PC-3 (cell line): ENCODE measurements at regions not wholly inside any gene's neighbourhood (a gene's known extent, or its start where the extent isn't known, plus 50 kb on each side); places are given as distances from the start of the nearest gene placed in this dataset.

Experiments
- ATAC-seq: fragments of 200-7000 bp; cut with Tn5 transposase; 2 replicates; pipeline ENCODE4 v1.9.1; 2020; ENCODE audit warnings: mild to moderate bottlenecking, moderate library complexity
- BruUV-seq: library from RNA; stranded (reverse); fragments of 400-500 nt; replicated peaks from 2 replicates; lab custom pipeline; 2021; lab: Mats Ljungman, UMichigan
- CTCF ChIA-PET: fragments of 300-600 bp; sonication (Branson Sonifier 250); formaldehyde crosslinking; loops from one replicate; lab custom pipeline; 2022; ENCODE audit warnings: antibody characterized with exemption; lab: Charles Lee
- POLR2A ChIA-PET: fragments of 300-600 bp; sonication (Branson Sonifier 250); formaldehyde crosslinking; loops from one replicate; lab custom pipeline; 2022; ENCODE audit warnings: antibody characterized with exemption; ENCODE audit not compliant: unreplicated experiment; lab: Charles Lee
- DNase-seq: peaks from one replicate; pipeline ENCODE4 v3.0.0-alpha.2; 2015
- H2AFZ ChIP-seq: fragments of 300-600 bp; sonication (generic); 2 replicates; pipeline ENCODE4 v1.6.0; 2016; ENCODE audit warnings: antibody characterized with exemption, low read length
- H3F3A ChIP-seq: fragments of 300-600 bp; sonication (generic); one replicate; pipeline ENCODE4 v1.6.0; 2017; ENCODE audit warnings: antibody characterized with exemption, low read length, control low read depth, mild to moderate bottlenecking; ENCODE audit not compliant: unreplicated experiment
- H3K27ac ChIP-seq: fragments of 300-600 bp; sonication (generic); 2 replicates; pipeline ENCODE4 v1.5.1; 2016; ENCODE audit warnings: mild to moderate bottlenecking, low read length
- H3K27me3 ChIP-seq: fragments of 300-600 bp; sonication (generic); 2 replicates; pipeline ENCODE4 v1.6.1; 2016; ENCODE audit warnings: low read length, mixed read lengths
- H3K36me3 ChIP-seq: fragments of 300-600 bp; sonication (generic); 2 replicates; pipeline ENCODE4 v1.6.1; 2016; ENCODE audit warnings: low read depth, mixed run types, low read length, mixed read lengths
- H3K4me1 ChIP-seq: fragments of 300-600 bp; sonication (generic); 2 replicates; pipeline ENCODE4 v1.5.1; 2016; ENCODE audit warnings: low read length; ENCODE audit not compliant: insufficient read depth
- H3K4me2 ChIP-seq: fragments of 300-600 bp; sonication (generic); 2 replicates; pipeline ENCODE4 v1.6.0; 2016; ENCODE audit warnings: low read length
- H3K4me3 ChIP-seq: fragments of 300-600 bp; sonication (generic); 2 replicates; pipeline ENCODE4 v1.5.1; 2016; ENCODE audit warnings: mild to moderate bottlenecking, low read length, mixed read lengths
- H3K79me2 ChIP-seq: fragments of 300-600 bp; sonication (generic); 2 replicates; pipeline ENCODE4 v1.6.1; 2017; ENCODE audit warnings: low read length, mixed read lengths
- H3K9ac ChIP-seq: fragments of 300-600 bp; sonication (generic); 2 replicates; pipeline ENCODE4 v1.6.0; 2016; ENCODE audit warnings: mild to moderate bottlenecking, low read length
- H3K9me2 ChIP-seq: fragments of 300-600 bp; sonication (generic); replicated peaks from 2 replicates; pipeline ENCODE4 v1.6.1; 2016; ENCODE audit warnings: mixed run types, low read length, mixed read lengths
- H3K9me3 ChIP-seq: fragments of 300-600 bp; sonication (generic); 2 replicates; pipeline ENCODE4 v1.6.1; 2016; ENCODE audit warnings: low read length, mixed read lengths
- H4K20me1 ChIP-seq: fragments of 300-600 bp; sonication (generic); 2 replicates; pipeline ENCODE4 v1.6.1; 2016; ENCODE audit warnings: low read length, mixed read lengths
- CTCF ChIP-seq: fragments of 300-600 bp; sonication (generic); conservative IDR thresholded peaks from 2 replicates; pipeline ENCODE4 v1.5.1; 2017; ENCODE audit warnings: antibody characterized with exemption, low read depth, mild to moderate bottlenecking, low read length
- EZH2 ChIP-seq: fragments of 300-600 bp; sonication (generic); IDR thresholded peaks from one replicate; pipeline ENCODE4 v1.6.1; 2017; ENCODE audit warnings: antibody characterized with exemption, mild to moderate bottlenecking, low read length; ENCODE audit not compliant: unreplicated experiment
- EZH2phosphoT487 ChIP-seq: fragments of 300-600 bp; sonication (generic); IDR thresholded peaks from 2 replicates; pipeline ENCODE4 v1.6.1; 2018; ENCODE audit warnings: mild to moderate bottlenecking, antibody characterized with exemption, low read length, borderline replicate concordance
- intact Hi-C: fragments of 100-400 bp; cut with micrococcal nuclease; formaldehyde crosslinking; loops from 2 replicates; pipeline ENCODE4 v1.9.0; 2023

- H3K4me1 ChIP-seq, result no peaks in the 10 kb centered on the region
- no peaks in the 10 kb centered on the region for H3K9me3 ChIP-seq
- no peak overlapping the region for H2AFZ ChIP-seq
- no peaks in the 10 kb centered on the region for H3F3A ChIP-seq
- H3K27me3 ChIP-seq, result peaks cover 19% of the 10 kb centered on the region
- no peaks in the 10 kb centered on the region for H3K79me2 ChIP-seq
- ATAC-seq (no peak), DNase-seq (no peak)
- no TSS peak for BruUV-seq
- ChIA-PET CTCF (no interaction called here), POLR2A (no interaction called here)
- H3K36me3 ChIP-seq, result no peaks in the 10 kb centered on the region
- no peak for TF ChIP-seq EZH2
- H3K4me2 ChIP-seq, result peak overlapping the region; percentile 48
- no peaks in the 10 kb centered on the region for H4K20me1 ChIP-seq
- H3K9ac ChIP-seq, result no peak overlapping the region
- peak overlapping the region; percentile 32; the same call in 1 of the 2 replicates for H3K4me3 ChIP-seq
- H3K27ac ChIP-seq, result no peak overlapping the region
- intact Hi-C loops, result no loop called here
- H3K9me2 ChIP-seq, result no peaks in the 10 kb centered on the region
These were observed 157.0 kb upstream of the FRMD4B start for GRCh38 chr3:69542805-69543429.

- peak overlapping the region; percentile 48 for H3K4me2 ChIP-seq
- no peaks in the 10 kb centered on the region for H3K4me1 ChIP-seq
- H3K27ac ChIP-seq, result no peak overlapping the region
- no peaks in the 10 kb centered on the region for H3K79me2 ChIP-seq
- H3F3A ChIP-seq, result no peaks in the 10 kb centered on the region
- H3K9me3 ChIP-seq, result no peaks in the 10 kb centered on the region
- no peak for TF ChIP-seq EZH2phosphoT487
- TF ChIP-seq CTCF, result no peak
- no peak for TF ChIP-seq EZH2
- peak overlapping the region; percentile 32; the same call in 1 of the 2 replicates for H3K4me3 ChIP-seq
- no peaks in the 10 kb centered on the region for H4K20me1 ChIP-seq
- no peaks in the 10 kb centered on the region for H3K9me2 ChIP-seq
- ChIA-PET POLR2A (no interaction called here), CTCF (no interaction called here)
- peak; percentile 18; the same call in 1 of the 2 replicates for ATAC-seq
- intact Hi-C loops, result no loop called here
- no peak for DNase-seq
- BruUV-seq, result no TSS peak
- H3K27me3 ChIP-seq, result peaks cover 19% of the 10 kb centered on the region
- no peaks in the 10 kb centered on the region for H3K36me3 ChIP-seq
- H3K9ac ChIP-seq, result no peak overlapping the region
- no peak overlapping the region for H2AFZ ChIP-seq
These were observed 156.4 kb upstream of the FRMD4B start for GRCh38 chr3:69542089-69542804.

- Histone ChIP-seq H3K79me2 (no peaks in the 10 kb centered on the region), H2AFZ (no peak overlapping the region), H3K4me3 (peak overlapping the region; percentile 32), H4K20me1 (no peaks in the 10 kb centered on the region), H3K9me2 (no peaks in the 10 kb centered on the region), H3K9me3 (no peaks in the 10 kb centered on the region), H3K27ac (no peak overlapping the region), H3K27me3 (peaks cover 19% of the 10 kb centered on the region), H3K4me1 (no peaks in the 10 kb centered on the region), H3K4me2 (peak overlapping the region; percentile 48), H3K36me3 (no peaks in the 10 kb centered on the region), H3K9ac (no peak overlapping the region), H3F3A (no peaks in the 10 kb centered on the region)
- intact Hi-C loops, result no loop called here
- CTCF ChIA-PET, result no interaction called here
- DNase-seq (no peak), ATAC-seq (no peak)
- POLR2A ChIA-PET, result no interaction called here
- BruUV-seq, result no TSS peak
- TF ChIP-seq EZH2phosphoT487 (no peak), EZH2 (no peak), CTCF (no peak)
These were observed 155.8 kb upstream of the FRMD4B start for GRCh38 chr3:69541711-69542088.
